GM12875 (cell line): ENCODE measurements at regions not wholly inside any gene's neighbourhood (a gene's known extent, or its start where the extent isn't known, plus 50 kb on each side); places are given as distances from the start of the nearest gene placed in this dataset.

Experiments
- H3K4me3 ChIP-seq: one replicate; pipeline ENCODE4 v1.5.1; 2011; ENCODE audit warnings: low read depth, low read length, control low read depth
- TF ChIP-seq, protein P1 (sequence below): IDR thresholded peaks from 2 replicates; pipeline ENCODE4 v1.5.1; 2011; ENCODE audit warnings: low read depth, mild to moderate bottlenecking, control low read depth, inconsistent platforms, low read length, moderate library complexity, borderline replicate concordance; ENCODE audit not compliant: insufficient read depth

DNA sequence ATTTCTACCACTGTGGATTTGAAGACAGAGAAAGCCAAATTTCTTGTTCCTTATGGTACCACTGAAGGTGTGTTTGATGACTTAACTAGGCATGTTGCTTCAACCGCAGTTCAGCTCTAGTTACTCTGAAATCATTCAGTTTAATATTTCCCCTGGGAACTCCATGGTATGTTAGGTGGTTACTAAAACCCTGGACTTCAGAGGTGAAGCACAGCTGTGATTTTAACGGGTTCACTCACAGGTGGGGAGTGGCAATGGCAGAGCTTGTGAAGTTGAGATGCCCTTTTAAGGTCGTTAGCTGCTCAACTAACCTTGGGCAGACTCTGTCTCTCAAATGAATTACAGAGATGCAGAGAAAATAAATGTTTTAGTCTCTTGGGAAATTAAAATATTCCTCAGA, 163.6 kb upstream of the PHYHIPL start:
- H3K4me3 ChIP-seq = no peak overlapping the region
- TF ChIP-seq, protein P1, sequence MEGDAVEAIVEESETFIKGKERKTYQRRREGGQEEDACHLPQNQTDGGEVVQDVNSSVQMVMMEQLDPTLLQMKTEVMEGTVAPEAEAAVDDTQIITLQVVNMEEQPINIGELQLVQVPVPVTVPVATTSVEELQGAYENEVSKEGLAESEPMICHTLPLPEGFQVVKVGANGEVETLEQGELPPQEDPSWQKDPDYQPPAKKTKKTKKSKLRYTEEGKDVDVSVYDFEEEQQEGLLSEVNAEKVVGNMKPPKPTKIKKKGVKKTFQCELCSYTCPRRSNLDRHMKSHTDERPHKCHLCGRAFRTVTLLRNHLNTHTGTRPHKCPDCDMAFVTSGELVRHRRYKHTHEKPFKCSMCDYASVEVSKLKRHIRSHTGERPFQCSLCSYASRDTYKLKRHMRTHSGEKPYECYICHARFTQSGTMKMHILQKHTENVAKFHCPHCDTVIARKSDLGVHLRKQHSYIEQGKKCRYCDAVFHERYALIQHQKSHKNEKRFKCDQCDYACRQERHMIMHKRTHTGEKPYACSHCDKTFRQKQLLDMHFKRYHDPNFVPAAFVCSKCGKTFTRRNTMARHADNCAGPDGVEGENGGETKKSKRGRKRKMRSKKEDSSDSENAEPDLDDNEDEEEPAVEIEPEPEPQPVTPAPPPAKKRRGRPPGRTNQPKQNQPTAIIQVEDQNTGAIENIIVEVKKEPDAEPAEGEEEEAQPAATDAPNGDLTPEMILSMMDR = no peak

DNA sequence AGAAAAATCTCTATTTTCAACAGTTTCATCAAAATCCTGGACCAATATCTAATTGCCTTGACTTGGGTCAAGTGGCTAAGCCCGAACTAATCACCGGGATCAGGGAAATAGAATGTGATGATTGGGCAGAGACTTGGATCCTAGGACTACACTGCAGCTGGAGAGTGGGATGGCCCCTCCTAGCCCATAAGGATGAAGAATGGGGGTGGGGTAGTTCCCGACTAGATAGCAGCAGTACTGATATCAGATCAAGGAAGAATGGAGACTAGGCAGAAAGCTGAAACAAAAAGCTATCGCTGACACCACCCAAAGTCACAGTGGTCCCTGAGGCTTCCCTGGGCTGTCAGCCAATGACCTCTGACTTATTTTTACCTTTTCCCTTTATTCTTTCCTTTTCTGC, 160.4 kb upstream of the PHYHIPL start:
- TF ChIP-seq, protein P1 = no peak
- H3K4me3 ChIP-seq = no peak overlapping the region

DNA sequence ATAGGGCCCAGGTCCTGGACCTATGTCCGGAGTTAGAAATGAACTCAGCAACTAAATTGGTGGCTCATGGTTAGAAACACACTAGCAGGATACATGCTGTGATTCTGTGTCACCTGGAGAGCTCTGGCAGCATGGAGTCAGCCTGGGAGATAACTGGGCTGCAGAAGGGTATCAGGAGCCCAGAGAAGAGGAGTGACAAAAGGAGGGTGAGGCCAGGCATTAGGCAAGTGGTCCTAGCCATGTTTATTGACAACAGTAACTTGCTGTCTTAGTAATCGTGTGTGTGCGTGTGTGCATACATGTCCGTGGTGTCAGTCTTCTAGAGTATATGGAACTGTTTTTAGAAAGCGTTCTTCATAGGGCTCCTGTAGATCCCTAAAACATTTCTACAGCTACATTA, 157.5 kb upstream of the PHYHIPL start:
- TF ChIP-seq, protein P1 = no peak
- no peak overlapping the region for H3K4me3 ChIP-seq

DNA sequence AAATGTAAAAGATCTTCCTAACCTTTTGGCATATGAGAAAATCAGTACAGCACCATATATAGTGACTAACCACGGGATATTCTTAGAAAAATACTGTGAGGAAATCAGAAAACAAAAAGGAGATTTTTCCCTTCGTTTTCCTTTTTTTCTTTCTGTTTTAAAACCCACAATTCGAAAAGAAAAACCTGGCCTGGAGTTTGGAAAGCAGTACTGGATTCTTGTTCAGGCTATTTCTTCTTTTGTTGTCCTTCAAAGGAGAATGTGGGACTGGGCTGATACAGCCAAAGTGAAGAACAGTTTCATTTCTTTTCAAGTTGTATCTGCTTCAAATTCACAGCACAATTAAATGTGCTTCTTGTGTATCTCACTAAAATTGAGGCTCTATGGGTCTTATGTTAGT, 156.8 kb upstream of the PHYHIPL start:
- no peak overlapping the region for H3K4me3 ChIP-seq
- TF ChIP-seq, protein P1 = no peak

DNA sequence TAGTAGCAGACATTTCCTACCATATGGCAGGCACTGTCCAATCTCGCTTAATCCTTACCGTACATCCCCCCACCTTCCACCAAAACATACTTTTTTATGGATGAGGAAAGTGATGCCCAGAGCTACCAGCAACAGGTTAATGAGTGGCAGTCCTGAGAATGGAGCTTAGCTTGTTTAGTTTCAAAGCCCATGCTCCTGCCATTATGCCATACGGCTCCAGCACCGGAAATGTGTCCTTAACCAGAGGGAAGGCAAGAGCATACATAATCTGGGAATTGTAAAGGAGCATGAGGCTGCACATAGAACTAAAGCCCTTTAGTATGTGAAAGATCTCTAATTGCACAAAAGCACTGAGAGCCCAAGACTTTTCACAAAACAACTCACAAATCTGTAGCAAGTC, 155.9 kb upstream of the PHYHIPL start:
- TF ChIP-seq, protein P1 = no peak
- no peak overlapping the region for H3K4me3 ChIP-seq

GRCh38 chr10:59025981-59026765, 150.3 kb upstream of the PHYHIPL start:
- TF ChIP-seq, protein P1 = no peak
- H3K4me3 ChIP-seq = no peak overlapping the region

DNA sequence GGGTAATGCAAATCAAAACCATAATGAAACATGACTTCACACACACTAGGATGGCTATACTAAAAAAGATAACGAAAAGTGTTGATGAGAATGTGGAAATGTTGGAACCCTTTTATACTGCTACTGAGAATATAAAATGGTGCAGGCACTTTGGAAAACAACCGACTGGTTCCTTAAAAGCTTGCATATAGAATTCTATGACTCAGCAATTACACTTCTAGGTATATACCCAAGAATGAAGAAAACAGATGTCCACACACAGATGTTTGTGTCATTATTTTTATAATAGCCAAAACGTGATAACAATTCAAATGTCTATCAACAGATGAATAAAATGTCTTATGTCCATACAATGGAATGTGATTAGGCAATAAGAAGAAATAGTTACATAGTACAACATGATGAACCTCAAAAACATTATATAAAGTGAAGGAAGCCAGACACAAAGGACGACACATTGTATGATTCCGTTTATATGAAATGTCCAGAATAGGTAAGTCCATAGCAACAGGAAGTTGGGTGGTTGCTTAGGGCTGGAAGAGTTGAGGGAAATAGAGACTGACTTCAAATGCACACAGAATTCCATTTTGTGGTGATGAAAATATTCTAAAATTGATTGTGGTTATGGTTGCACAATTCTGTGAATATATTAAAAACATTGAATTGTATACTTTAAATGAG, 148.3 kb upstream of the PHYHIPL start:
- no peak overlapping the region for H3K4me3 ChIP-seq
- TF ChIP-seq, protein P1 = no peak
